Liver (tissue), 8 donors: ENCODE measurements at regions not wholly inside any gene's neighbourhood (a gene's known extent, or its start where the extent isn't known, plus 50 kb on each side); places are given as distances from the start of the nearest gene placed in this dataset.

Experiments used
- DNase-seq: peaks from one replicate; pipeline ENCODE4 v3.0.0-alpha.2; 2017; ENCODE audit warnings: low spot score
- H3K27ac ChIP-seq, 2 donors: one replicate each; pipeline ENCODE4 v1.7.0; 2013; ENCODE audit warnings: inconsistent platforms in 2 of 2, low read length in 2 of 2, control low read depth in 1 of 2, low read depth in 1 of 2, mild to moderate bottlenecking in 1 of 2
- H3K27me3 ChIP-seq, 4 donors: one replicate each; pipeline versions ENCODE4 v1.6.1 to v1.7.0; 2013; ENCODE audit warnings: low read length in 3 of 4, inconsistent platforms in 1 of 4, mild to moderate bottlenecking in 1 of 4, moderate library complexity in 1 of 4; ENCODE audit not compliant: control insufficient read depth in 4 of 4, insufficient read depth in 4 of 4
- H3K36me3 ChIP-seq, 4 donors: one replicate each; pipeline versions ENCODE4 v1.6.1 to v1.7.0; 2013; ENCODE audit warnings: low read length in 3 of 4, mild to moderate bottlenecking in 3 of 4, low read depth in 1 of 4, moderate library complexity in 1 of 4; ENCODE audit not compliant: control insufficient read depth in 4 of 4, insufficient read depth in 3 of 4
- H3K4me1 ChIP-seq, 4 donors: one replicate each; pipeline versions ENCODE4 v1.6.1 to v1.7.0; 2013; ENCODE audit warnings: low read length in 3 of 4, mild to moderate bottlenecking in 3 of 4, moderate library complexity in 1 of 4; ENCODE audit not compliant: control insufficient read depth in 4 of 4, insufficient read depth in 4 of 4
- H3K4me3 ChIP-seq, 3 donors: one replicate each; pipeline versions ENCODE4 v1.6.1 to v1.7.0; 2013; ENCODE audit warnings: low read length in 3 of 3, control low read depth in 1 of 3, low read depth in 1 of 3, mild to moderate bottlenecking in 1 of 3
- H3K9ac ChIP-seq, 2 donors: one replicate each; pipeline ENCODE4 v1.7.0; 2013; ENCODE audit warnings: low read length in 2 of 2, mild to moderate bottlenecking in 2 of 2, moderate library complexity in 2 of 2, control low read depth in 1 of 2, low read depth in 1 of 2
- H3K9me3 ChIP-seq, 4 donors: one replicate each; pipeline versions ENCODE4 v1.6.1 to v1.7.0; 2013; ENCODE audit warnings: low read length in 3 of 4; ENCODE audit not compliant: control insufficient read depth in 4 of 4
- EGR1 ChIP-seq, 2 donors: IDR thresholded peaks; 2 replicates each; pipeline ENCODE4 v1.6.1; 2016 to 2018; ENCODE audit warnings: antibody characterized with exemption in 2 of 2, low read depth in 2 of 2
- FOXA1 ChIP-seq: IDR thresholded peaks from 2 replicates; pipeline ENCODE4 v1.6.1; 2016; ENCODE audit warnings: antibody characterized with exemption
- FOXA2 ChIP-seq: IDR thresholded peaks from 2 replicates; pipeline ENCODE4 v1.6.1; 2016; ENCODE audit warnings: antibody characterized with exemption
- HNF4A ChIP-seq, 2 donors: conservative IDR thresholded peaks; 2 replicates each; pipeline ENCODE4 v1.6.1; 2016; ENCODE audit warnings: antibody characterized with exemption in 2 of 2, mild to moderate bottlenecking in 2 of 2
- HNF4G ChIP-seq: IDR thresholded peaks from 2 replicates; pipeline ENCODE4 v1.6.1; 2016; ENCODE audit warnings: antibody characterized with exemption
- JUND ChIP-seq, 2 donors: IDR thresholded peaks; 2 replicates each; pipeline ENCODE4 v1.6.1; 2016; ENCODE audit warnings: antibody characterized with exemption in 2 of 2
- NR2F2 ChIP-seq: IDR thresholded peaks from 2 replicates; pipeline ENCODE4 v1.6.1; 2016; ENCODE audit warnings: antibody characterized with exemption
- RXRA ChIP-seq, 2 donors: IDR thresholded peaks; 2 replicates each; pipeline ENCODE4 v1.6.1; 2017 to 2018; ENCODE audit warnings: antibody characterized with exemption in 2 of 2, mild to moderate bottlenecking in 1 of 2
- SP1 ChIP-seq: IDR thresholded peaks from 2 replicates; pipeline ENCODE4 v1.6.1; 2018; ENCODE audit warnings: antibody characterized with exemption, mild to moderate bottlenecking
- TAF1 ChIP-seq: conservative IDR thresholded peaks from 2 replicates; pipeline ENCODE4 v1.6.1; 2016; ENCODE audit warnings: antibody characterized with exemption, mild to moderate bottlenecking
- YY1 ChIP-seq: IDR thresholded peaks from 2 replicates; pipeline ENCODE4 v1.6.1; 2016; ENCODE audit warnings: antibody characterized with exemption, mild to moderate bottlenecking
- WGBS: extraction: QIAGEN DNeasy Blood & Tissue Kit; methylation state at CpG from one replicate; pipeline ENCODE4 v1.1.7; 2013; 5-methylcytosine and 5-hydroxymethylcytosine counted together
- TF ChIP-seq, protein P1 (sequence below): IDR thresholded peaks from 2 replicates; pipeline ENCODE4 v1.6.1; 2016; ENCODE audit warnings: antibody characterized with exemption, mild to moderate bottlenecking
- TF ChIP-seq, protein P2 (sequence below): IDR thresholded peaks from 2 replicates; pipeline ENCODE4 v1.6.1; 2016; ENCODE audit warnings: antibody characterized with exemption
- TF ChIP-seq, protein P3 (sequence below): IDR thresholded peaks from 2 replicates; pipeline ENCODE4 v1.6.1; 2016; ENCODE audit warnings: antibody characterized with exemption
- TF ChIP-seq, protein P4 (sequence below): fragments of 150-350 bp; IDR thresholded peaks from 2 replicates; pipeline ENCODE4 v1.5.1; 2017; ENCODE audit warnings: improper control_type of control experiment, low read depth, low read length; ENCODE audit not compliant: missing input control
- TF ChIP-seq, protein P5 (sequence below): IDR thresholded peaks from 2 replicates; pipeline ENCODE4 v1.6.1; 2016; ENCODE audit warnings: antibody characterized with exemption
- donor health status: healthy.
- donor health status: healthy.
- donor health status: healthy.
- donor health status: healthy.
- donor health status: healthy.

DNA sequence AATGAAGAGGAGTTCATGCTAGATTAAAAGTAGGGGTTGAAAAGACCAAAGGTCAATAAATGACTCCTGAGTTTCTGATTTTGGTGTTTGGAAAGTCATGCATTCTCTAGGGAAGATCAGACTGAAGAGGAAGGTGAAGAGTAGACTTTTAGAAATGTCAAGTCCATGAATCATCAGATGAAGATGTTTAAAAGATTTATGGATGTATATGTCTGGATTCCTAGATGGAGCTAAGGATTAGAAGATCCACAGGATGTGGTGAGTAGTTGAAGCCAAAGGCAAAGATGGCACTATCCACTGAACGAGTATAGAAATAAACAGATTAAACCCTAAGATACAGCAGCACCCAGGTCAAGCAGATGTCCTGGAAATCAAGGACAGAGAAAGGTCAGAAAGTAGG lies 298.5 kb downstream of the GPAM start:
- Histone ChIP-seq H3K9me3 (peaks cover 2 to 13% (median 5%) of the 10 kb centered on the region in 4 donors), H3K4me1 (no peaks in the 10 kb centered on the region), H3K27me3 (no peaks in the 10 kb centered on the region), H3K36me3 (no peaks in the 10 kb centered on the region), H3K4me3 (no peak overlapping the region), H3K27ac (no peak overlapping the region), H3K9ac (no peak overlapping the region)
- no peak for TF ChIP-seq TAF1
- TF ChIP-seq YY1 = no peak
- TF ChIP-seq HNF4G = no peak
- no peak for TF ChIP-seq JUND (IDR thresholded peaks at IDR 0.05)
- TF ChIP-seq, protein P1, sequence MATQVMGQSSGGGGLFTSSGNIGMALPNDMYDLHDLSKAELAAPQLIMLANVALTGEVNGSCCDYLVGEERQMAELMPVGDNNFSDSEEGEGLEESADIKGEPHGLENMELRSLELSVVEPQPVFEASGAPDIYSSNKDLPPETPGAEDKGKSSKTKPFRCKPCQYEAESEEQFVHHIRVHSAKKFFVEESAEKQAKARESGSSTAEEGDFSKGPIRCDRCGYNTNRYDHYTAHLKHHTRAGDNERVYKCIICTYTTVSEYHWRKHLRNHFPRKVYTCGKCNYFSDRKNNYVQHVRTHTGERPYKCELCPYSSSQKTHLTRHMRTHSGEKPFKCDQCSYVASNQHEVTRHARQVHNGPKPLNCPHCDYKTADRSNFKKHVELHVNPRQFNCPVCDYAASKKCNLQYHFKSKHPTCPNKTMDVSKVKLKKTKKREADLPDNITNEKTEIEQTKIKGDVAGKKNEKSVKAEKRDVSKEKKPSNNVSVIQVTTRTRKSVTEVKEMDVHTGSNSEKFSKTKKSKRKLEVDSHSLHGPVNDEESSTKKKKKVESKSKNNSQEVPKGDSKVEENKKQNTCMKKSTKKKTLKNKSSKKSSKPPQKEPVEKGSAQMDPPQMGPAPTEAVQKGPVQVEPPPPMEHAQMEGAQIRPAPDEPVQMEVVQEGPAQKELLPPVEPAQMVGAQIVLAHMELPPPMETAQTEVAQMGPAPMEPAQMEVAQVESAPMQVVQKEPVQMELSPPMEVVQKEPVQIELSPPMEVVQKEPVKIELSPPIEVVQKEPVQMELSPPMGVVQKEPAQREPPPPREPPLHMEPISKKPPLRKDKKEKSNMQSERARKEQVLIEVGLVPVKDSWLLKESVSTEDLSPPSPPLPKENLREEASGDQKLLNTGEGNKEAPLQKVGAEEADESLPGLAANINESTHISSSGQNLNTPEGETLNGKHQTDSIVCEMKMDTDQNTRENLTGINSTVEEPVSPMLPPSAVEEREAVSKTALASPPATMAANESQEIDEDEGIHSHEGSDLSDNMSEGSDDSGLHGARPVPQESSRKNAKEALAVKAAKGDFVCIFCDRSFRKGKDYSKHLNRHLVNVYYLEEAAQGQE = no peak
- TF ChIP-seq, protein P2, sequence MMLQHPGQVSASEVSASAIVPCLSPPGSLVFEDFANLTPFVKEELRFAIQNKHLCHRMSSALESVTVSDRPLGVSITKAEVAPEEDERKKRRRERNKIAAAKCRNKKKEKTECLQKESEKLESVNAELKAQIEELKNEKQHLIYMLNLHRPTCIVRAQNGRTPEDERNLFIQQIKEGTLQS = no peak
- TF ChIP-seq FOXA1 = no peak
- no peak for TF ChIP-seq SP1
- TF ChIP-seq, protein P3, sequence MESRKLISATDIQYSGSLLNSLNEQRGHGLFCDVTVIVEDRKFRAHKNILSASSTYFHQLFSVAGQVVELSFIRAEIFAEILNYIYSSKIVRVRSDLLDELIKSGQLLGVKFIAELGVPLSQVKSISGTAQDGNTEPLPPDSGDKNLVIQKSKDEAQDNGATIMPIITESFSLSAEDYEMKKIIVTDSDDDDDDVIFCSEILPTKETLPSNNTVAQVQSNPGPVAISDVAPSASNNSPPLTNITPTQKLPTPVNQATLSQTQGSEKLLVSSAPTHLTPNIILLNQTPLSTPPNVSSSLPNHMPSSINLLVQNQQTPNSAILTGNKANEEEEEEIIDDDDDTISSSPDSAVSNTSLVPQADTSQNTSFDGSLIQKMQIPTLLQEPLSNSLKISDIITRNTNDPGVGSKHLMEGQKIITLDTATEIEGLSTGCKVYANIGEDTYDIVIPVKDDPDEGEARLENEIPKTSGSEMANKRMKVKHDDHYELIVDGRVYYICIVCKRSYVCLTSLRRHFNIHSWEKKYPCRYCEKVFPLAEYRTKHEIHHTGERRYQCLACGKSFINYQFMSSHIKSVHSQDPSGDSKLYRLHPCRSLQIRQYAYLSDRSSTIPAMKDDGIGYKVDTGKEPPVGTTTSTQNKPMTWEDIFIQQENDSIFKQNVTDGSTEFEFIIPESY = no peak
- TF ChIP-seq NR2F2 = no peak
- TF ChIP-seq, protein P4, sequence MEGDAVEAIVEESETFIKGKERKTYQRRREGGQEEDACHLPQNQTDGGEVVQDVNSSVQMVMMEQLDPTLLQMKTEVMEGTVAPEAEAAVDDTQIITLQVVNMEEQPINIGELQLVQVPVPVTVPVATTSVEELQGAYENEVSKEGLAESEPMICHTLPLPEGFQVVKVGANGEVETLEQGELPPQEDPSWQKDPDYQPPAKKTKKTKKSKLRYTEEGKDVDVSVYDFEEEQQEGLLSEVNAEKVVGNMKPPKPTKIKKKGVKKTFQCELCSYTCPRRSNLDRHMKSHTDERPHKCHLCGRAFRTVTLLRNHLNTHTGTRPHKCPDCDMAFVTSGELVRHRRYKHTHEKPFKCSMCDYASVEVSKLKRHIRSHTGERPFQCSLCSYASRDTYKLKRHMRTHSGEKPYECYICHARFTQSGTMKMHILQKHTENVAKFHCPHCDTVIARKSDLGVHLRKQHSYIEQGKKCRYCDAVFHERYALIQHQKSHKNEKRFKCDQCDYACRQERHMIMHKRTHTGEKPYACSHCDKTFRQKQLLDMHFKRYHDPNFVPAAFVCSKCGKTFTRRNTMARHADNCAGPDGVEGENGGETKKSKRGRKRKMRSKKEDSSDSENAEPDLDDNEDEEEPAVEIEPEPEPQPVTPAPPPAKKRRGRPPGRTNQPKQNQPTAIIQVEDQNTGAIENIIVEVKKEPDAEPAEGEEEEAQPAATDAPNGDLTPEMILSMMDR = no peak
- TF ChIP-seq FOXA2 = no peak
- TF ChIP-seq, protein P5, sequence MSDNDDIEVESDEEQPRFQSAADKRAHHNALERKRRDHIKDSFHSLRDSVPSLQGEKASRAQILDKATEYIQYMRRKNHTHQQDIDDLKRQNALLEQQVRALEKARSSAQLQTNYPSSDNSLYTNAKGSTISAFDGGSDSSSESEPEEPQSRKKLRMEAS = no peak
- 73% methylated on average over 1 of the region's 1 CpG for WGBS
- no peak for DNase-seq

DNA sequence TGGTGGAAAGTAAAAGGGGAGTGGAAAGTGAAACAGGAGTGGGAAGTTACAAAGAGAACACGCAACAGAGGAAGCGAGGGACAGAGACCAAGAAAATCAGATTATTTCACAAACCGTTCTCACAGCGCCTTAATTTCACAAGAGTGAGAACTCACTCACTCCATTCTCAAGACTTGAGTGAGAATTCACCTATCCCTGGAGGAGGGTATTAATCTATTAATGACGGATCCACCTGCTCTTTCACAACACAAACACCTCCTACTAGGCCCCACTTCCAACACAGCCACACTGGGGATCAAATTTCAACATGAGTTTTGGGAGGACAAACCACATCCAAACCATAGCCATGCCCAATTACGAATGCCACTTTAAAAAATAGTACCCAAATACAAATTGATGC lies 297.6 kb downstream of the GPAM start:
- no peak for DNase-seq
- H3K27ac ChIP-seq = no peak overlapping the region
- 90% methylated on average over 6 of the region's 6 CpGs for WGBS
- H3K4me3 ChIP-seq = no peak overlapping the region
- no peaks in the 10 kb centered on the region for H3K27me3 ChIP-seq
- TF ChIP-seq HNF4G (no peak), EGR1 (IDR thresholded peaks at IDR 0.05; ENCODE audit: low read depth in 2 of 2) (no peak), NR2F2 (no peak), FOXA1 (no peak), RXRA (IDR thresholded peaks at IDR 0.05) (no peak), HNF4A (conservative IDR thresholded peaks at IDR 0.05) (no peak), YY1 (no peak), SP1 (no peak)
- TF ChIP-seq, protein P2 = no peak
- TF ChIP-seq, protein P4 = no peak
- TF ChIP-seq, protein P3 = no peak
- TF ChIP-seq, protein P5 = no peak
- no peaks in the 10 kb centered on the region for H3K4me1 ChIP-seq
- H3K9me3 ChIP-seq = peaks cover 2 to 13% (median 5%) of the 10 kb centered on the region in 4 donors
- H3K36me3 ChIP-seq = no peaks in the 10 kb centered on the region
- H3K9ac ChIP-seq = no peak overlapping the region
